ENCODE measurements at regions not wholly inside any gene's neighbourhood (a gene's known extent, or its start where the extent isn't known, plus 50 kb on each side); places are given as distances from the start of the nearest gene placed in this dataset.

- no peak for TF ChIP-seq CTCF (IDR thresholded peaks at IDR 0.05; ENCODE audit: insufficient read depth, low read depth, low read length)
- no peak overlapping the region for H3K4me3 ChIP-seq (ENCODE audit: low read depth, low read length)
- ChIA-PET CTCF (no interaction called here), POLR2A (no interaction called here)
- DNase-seq (ENCODE audit: low read depth): no peak
- H3K27me3 ChIP-seq (ENCODE audit: control insufficient read depth, insufficient read depth, low read length): no peaks in the 10 kb centered on the region
- H3K36me3 ChIP-seq (ENCODE audit: control insufficient read depth, insufficient read depth, low read length): no peaks in the 10 kb centered on the region
Observed at GRCh38 chr10:53697038-53697437, 924.5 kb upstream of the MBL2 start.

- DNase-seq (ENCODE audit: low read depth): no peak
- ChIA-PET CTCF (no interaction called here), POLR2A (no interaction called here)
Observed at GRCh38 chr10:53690524-53691240, 918.1 kb upstream of the MBL2 start.

GRCh38 chr10:53687800-53688199, 915.2 kb upstream of the MBL2 start:
- Histone ChIP-seq H3K36me3 (ENCODE audit: control insufficient read depth, insufficient read depth, low read length) (no peaks in the 10 kb centered on the region), H3K27me3 (ENCODE audit: control insufficient read depth, insufficient read depth, low read length) (no peaks in the 10 kb centered on the region), H3K4me3 (ENCODE audit: low read depth, low read length) (no peak overlapping the region)
- CTCF ChIA-PET: no interaction called here
- TF ChIP-seq CTCF (IDR thresholded peaks at IDR 0.05; ENCODE audit: insufficient read depth, low read depth, low read length): no peak
- POLR2A ChIA-PET: no interaction called here
- no peak for DNase-seq (ENCODE audit: low read depth)

More at GRCh38 chr10:53690524-53691240, 918.1 kb upstream of the MBL2 start:
- no peak overlapping the region for H3K4me3 ChIP-seq (ENCODE audit: low read depth, low read length)
- H3K36me3 ChIP-seq (ENCODE audit: control insufficient read depth, insufficient read depth, low read length): no peaks in the 10 kb centered on the region
- H3K27me3 ChIP-seq (ENCODE audit: control insufficient read depth, insufficient read depth, low read length): no peaks in the 10 kb centered on the region
- no peak for TF ChIP-seq CTCF (IDR thresholded peaks at IDR 0.05; ENCODE audit: insufficient read depth, low read depth, low read length)

- no peak for TF ChIP-seq CTCF (IDR thresholded peaks at IDR 0.05; ENCODE audit: insufficient read depth, low read depth, low read length)
- H3K36me3 ChIP-seq (ENCODE audit: control insufficient read depth, insufficient read depth, low read length): no peaks in the 10 kb centered on the region
- ChIA-PET POLR2A (no interaction called here), CTCF (no interaction called here)
- DNase-seq (ENCODE audit: low read depth): no peak
- no peaks in the 10 kb centered on the region for H3K27me3 ChIP-seq (ENCODE audit: control insufficient read depth, insufficient read depth, low read length)
- H3K4me3 ChIP-seq (ENCODE audit: low read depth, low read length): no peak overlapping the region
Observed at GRCh38 chr10:53682885-53683284, 910.3 kb upstream of the MBL2 start.

- POLR2A ChIA-PET: no interaction called here
- CTCF ChIA-PET: no interaction called here
- Histone ChIP-seq H3K4me3 (ENCODE audit: low read depth, low read length) (no peak overlapping the region), H3K27me3 (ENCODE audit: control insufficient read depth, insufficient read depth, low read length) (no peaks in the 10 kb centered on the region), H3K36me3 (ENCODE audit: control insufficient read depth, insufficient read depth, low read length) (no peaks in the 10 kb centered on the region)
- DNase-seq (ENCODE audit: low read depth): no peak
- no peak for TF ChIP-seq CTCF (IDR thresholded peaks at IDR 0.05; ENCODE audit: insufficient read depth, low read depth, low read length)
Observed at GRCh38 chr10:53682458-53682857, 909.9 kb upstream of the MBL2 start.
